ENCODE measurements at regions not wholly inside any gene's neighbourhood (a gene's known extent, or its start where the extent isn't known, plus 50 kb on each side); places are given as distances from the start of the nearest gene placed in this dataset.

- Histone ChIP-seq H3K27ac (ENCODE audit: low read depth in 1 of 2, low read length in 2 of 2) (no peak overlapping the region), H3K9me3 (ENCODE audit: control insufficient read depth in 4 of 4, low read length in 3 of 4) (no peaks in the 10 kb centered on the region), H3K4me3 (ENCODE audit: low read depth in 1 of 3, low read length in 3 of 3) (no peak overlapping the region), H3K4me1 (ENCODE audit: control insufficient read depth in 4 of 4, insufficient read depth in 4 of 4, low read length in 3 of 4) (no peaks in the 10 kb centered on the region), H3K9ac (ENCODE audit: low read depth in 1 of 2, low read length in 2 of 2) (no peak overlapping the region), H3K27me3 (ENCODE audit: control insufficient read depth in 4 of 4, insufficient read depth in 4 of 4, low read length in 3 of 4) (no peaks in the 10 kb centered on the region), H3K36me3 (ENCODE audit: control insufficient read depth in 4 of 4, insufficient read depth in 3 of 4, low read depth in 1 of 4, low read length in 3 of 4) (no peaks in the 10 kb centered on the region)
- no peak for DNase-seq (ENCODE audit: low spot score)
- 71% methylated on average over 5 of the region's 5 CpGs for whole genome bisulfite sequencing
- TF ChIP-seq EGR1 (IDR thresholded peaks at IDR 0.05; ENCODE audit: low read depth in 2 of 2) (no peak), MAX (IDR thresholded peaks at IDR 0.05) (no peak)
These were observed 370.9 kb downstream of the PLK2 start for GRCh38 chr5:58088941-58089340.

DNA sequence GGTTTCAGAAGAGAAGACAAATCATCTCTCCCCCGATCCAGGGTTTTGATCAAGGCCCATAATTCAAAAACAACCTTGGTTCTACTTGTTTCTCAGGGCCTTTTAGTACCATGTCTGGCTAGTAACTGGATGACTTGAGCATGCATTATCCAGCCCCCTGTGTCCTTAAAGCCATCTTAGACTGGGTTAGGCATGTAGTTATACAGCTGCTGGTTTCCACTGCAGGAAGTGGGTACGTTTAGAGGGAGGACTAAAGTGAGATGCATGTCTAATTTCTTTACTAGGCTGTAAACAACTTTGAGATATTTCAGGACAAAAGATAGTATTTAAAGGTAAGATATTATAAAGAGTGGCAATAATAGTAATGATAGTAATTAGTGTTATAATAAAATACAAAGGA, 372.0 kb downstream of the PLK2 start:
- H3K36me3 ChIP-seq (ENCODE audit: control insufficient read depth in 4 of 4, insufficient read depth in 3 of 4, low read depth in 1 of 4, low read length in 3 of 4) = no peaks in the 10 kb centered on the region
- 86% methylated on average over 2 of the region's 2 CpGs for WGBS

GRCh38 chr5:58087123-58087522, 372.8 kb downstream of the PLK2 start:
- H3K4me1 ChIP-seq (ENCODE audit: control insufficient read depth in 4 of 4, insufficient read depth in 4 of 4, low read length in 3 of 4) = no peaks in the 10 kb centered on the region
- TF ChIP-seq MAX (IDR thresholded peaks at IDR 0.05) = no peak
- no peak for TF ChIP-seq HNF4G (IDR thresholded peaks at IDR 0.05)
- TF ChIP-seq, protein P1, sequence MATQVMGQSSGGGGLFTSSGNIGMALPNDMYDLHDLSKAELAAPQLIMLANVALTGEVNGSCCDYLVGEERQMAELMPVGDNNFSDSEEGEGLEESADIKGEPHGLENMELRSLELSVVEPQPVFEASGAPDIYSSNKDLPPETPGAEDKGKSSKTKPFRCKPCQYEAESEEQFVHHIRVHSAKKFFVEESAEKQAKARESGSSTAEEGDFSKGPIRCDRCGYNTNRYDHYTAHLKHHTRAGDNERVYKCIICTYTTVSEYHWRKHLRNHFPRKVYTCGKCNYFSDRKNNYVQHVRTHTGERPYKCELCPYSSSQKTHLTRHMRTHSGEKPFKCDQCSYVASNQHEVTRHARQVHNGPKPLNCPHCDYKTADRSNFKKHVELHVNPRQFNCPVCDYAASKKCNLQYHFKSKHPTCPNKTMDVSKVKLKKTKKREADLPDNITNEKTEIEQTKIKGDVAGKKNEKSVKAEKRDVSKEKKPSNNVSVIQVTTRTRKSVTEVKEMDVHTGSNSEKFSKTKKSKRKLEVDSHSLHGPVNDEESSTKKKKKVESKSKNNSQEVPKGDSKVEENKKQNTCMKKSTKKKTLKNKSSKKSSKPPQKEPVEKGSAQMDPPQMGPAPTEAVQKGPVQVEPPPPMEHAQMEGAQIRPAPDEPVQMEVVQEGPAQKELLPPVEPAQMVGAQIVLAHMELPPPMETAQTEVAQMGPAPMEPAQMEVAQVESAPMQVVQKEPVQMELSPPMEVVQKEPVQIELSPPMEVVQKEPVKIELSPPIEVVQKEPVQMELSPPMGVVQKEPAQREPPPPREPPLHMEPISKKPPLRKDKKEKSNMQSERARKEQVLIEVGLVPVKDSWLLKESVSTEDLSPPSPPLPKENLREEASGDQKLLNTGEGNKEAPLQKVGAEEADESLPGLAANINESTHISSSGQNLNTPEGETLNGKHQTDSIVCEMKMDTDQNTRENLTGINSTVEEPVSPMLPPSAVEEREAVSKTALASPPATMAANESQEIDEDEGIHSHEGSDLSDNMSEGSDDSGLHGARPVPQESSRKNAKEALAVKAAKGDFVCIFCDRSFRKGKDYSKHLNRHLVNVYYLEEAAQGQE (IDR thresholded peaks at IDR 0.05) = no peak
- TF ChIP-seq JUND (IDR thresholded peaks at IDR 0.05) = no peak
- no peak for TF ChIP-seq RXRA (IDR thresholded peaks at IDR 0.05)
- TF ChIP-seq FOXA2 (IDR thresholded peaks at IDR 0.05) = no peak
- TF ChIP-seq, protein P2, sequence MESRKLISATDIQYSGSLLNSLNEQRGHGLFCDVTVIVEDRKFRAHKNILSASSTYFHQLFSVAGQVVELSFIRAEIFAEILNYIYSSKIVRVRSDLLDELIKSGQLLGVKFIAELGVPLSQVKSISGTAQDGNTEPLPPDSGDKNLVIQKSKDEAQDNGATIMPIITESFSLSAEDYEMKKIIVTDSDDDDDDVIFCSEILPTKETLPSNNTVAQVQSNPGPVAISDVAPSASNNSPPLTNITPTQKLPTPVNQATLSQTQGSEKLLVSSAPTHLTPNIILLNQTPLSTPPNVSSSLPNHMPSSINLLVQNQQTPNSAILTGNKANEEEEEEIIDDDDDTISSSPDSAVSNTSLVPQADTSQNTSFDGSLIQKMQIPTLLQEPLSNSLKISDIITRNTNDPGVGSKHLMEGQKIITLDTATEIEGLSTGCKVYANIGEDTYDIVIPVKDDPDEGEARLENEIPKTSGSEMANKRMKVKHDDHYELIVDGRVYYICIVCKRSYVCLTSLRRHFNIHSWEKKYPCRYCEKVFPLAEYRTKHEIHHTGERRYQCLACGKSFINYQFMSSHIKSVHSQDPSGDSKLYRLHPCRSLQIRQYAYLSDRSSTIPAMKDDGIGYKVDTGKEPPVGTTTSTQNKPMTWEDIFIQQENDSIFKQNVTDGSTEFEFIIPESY (IDR thresholded peaks at IDR 0.05) = no peak
- TF ChIP-seq ATF3 (IDR thresholded peaks at IDR 0.05) = no peak
- TF ChIP-seq CTCF (IDR thresholded peaks at IDR 0.05; ENCODE audit: low read depth, low read length, missing input control) = no peak
- TF ChIP-seq NR2F2 (IDR thresholded peaks at IDR 0.05) = no peak

More for the DNA sequence above, 372.0 kb downstream of the PLK2 start:
- Histone ChIP-seq H3K9ac (ENCODE audit: low read depth in 1 of 2, low read length in 2 of 2) (no peak overlapping the region), H3K4me3 (ENCODE audit: low read depth in 1 of 3, low read length in 3 of 3) (no peak overlapping the region), H3K27me3 (ENCODE audit: control insufficient read depth in 4 of 4, insufficient read depth in 4 of 4, low read length in 3 of 4) (no peaks in the 10 kb centered on the region), H3K4me1 (ENCODE audit: control insufficient read depth in 4 of 4, insufficient read depth in 4 of 4, low read length in 3 of 4) (no peaks in the 10 kb centered on the region), H3K27ac (ENCODE audit: low read depth in 1 of 2, low read length in 2 of 2) (no peak overlapping the region), H3K9me3 (ENCODE audit: control insufficient read depth in 4 of 4, low read length in 3 of 4) (no peaks in the 10 kb centered on the region)
- no peak for TF ChIP-seq CTCF (IDR thresholded peaks at IDR 0.05; ENCODE audit: low read depth, low read length, missing input control)
- TF ChIP-seq NR2F2 (IDR thresholded peaks at IDR 0.05) = no peak
- no peak for TF ChIP-seq YY1 (IDR thresholded peaks at IDR 0.05)
- DNase-seq (ENCODE audit: low spot score) = no peak

More at GRCh38 chr5:58087123-58087522, 372.8 kb downstream of the PLK2 start:
- H3K27me3 ChIP-seq (ENCODE audit: control insufficient read depth in 4 of 4, insufficient read depth in 4 of 4, low read length in 3 of 4) = no peaks in the 10 kb centered on the region
- no peaks in the 10 kb centered on the region for H3K9me3 ChIP-seq (ENCODE audit: control insufficient read depth in 4 of 4, low read length in 3 of 4)
- H3K9ac ChIP-seq (ENCODE audit: low read depth in 1 of 2, low read length in 2 of 2) = no peak overlapping the region
- H3K4me3 ChIP-seq (ENCODE audit: low read depth in 1 of 3, low read length in 3 of 3) = no peak overlapping the region
- H3K27ac ChIP-seq (ENCODE audit: low read depth in 1 of 2, low read length in 2 of 2) = no peak overlapping the region
- DNase-seq (ENCODE audit: low spot score) = no peak
- 49% methylated on average over 1 of the region's 1 CpG for WGBS
- H3K36me3 ChIP-seq (ENCODE audit: control insufficient read depth in 4 of 4, insufficient read depth in 3 of 4, low read depth in 1 of 4, low read length in 3 of 4) = no peaks in the 10 kb centered on the region

All from liver (tissue), 8 donors.